Activated CD4-positive, alpha-beta memory T cell treated with anti-CD3 and anti-CD28 coated beads for 36 hours (primary cell): ENCODE measurements at regions not wholly inside any gene's neighbourhood (a gene's known extent, or its start where the extent isn't known, plus 50 kb on each side); places are given as distances from the start of the nearest gene placed in this dataset.

Source experiments
- CTCF ChIA-PET: fragments of 350-600 bp; sonication (Branson Sonifier 250); formaldehyde crosslinking; loops from one replicate; lab custom pipeline; 2021; ENCODE audit warnings: antibody characterized with exemption, inconsistent platforms; lab: Charles Lee
- POLR2A ChIA-PET: fragments of 350-600 bp; sonication (Branson Sonifier 250); formaldehyde crosslinking; loops from one replicate; lab custom pipeline; 2021; ENCODE audit warnings: antibody characterized with exemption; lab: Charles Lee
- DNase-seq: peaks from one replicate; pipeline ENCODE4 v3.0.0-alpha.2; 2020
- H3K27ac Mint-ChIP-seq: one replicate; pipeline ENCODE4 v1.8.0; 2021; ENCODE audit warnings: mixed read lengths
- H3K27me3 Mint-ChIP-seq: one replicate; pipeline ENCODE4 v1.8.0; 2021; ENCODE audit warnings: mixed read lengths
- H3K36me3 Mint-ChIP-seq: one replicate; pipeline ENCODE4 v1.8.0; 2021; ENCODE audit warnings: mixed read lengths
- H3K4me1 Mint-ChIP-seq: one replicate; pipeline ENCODE4 v1.8.0; 2021; ENCODE audit warnings: low read depth, mixed read lengths
- H3K4me3 Mint-ChIP-seq: one replicate; pipeline ENCODE4 v1.8.0; 2021; ENCODE audit warnings: mild to moderate bottlenecking, mixed read lengths
- H3K9me3 Mint-ChIP-seq: one replicate; pipeline ENCODE4 v1.8.0; 2021; ENCODE audit warnings: mixed read lengths
- intact Hi-C: fragments of 100-400 bp; cut with micrococcal nuclease; formaldehyde crosslinking; loops from one replicate; pipeline ENCODE4 v1.15.1; 2023

- ChIA-PET POLR2A (no interaction called here), CTCF (interaction anchor here (1.0 kb wide), 1 partner anchor 10 kb away, joined by 3 read pairs; no protein-coding TSS in a partner anchor)
- Mint-ChIP-seq H3K9me3 (no peaks in the 10 kb centered on the region), H3K4me3 (no peak overlapping the region), H3K27me3 (no peaks in the 10 kb centered on the region), H3K4me1 (no peaks in the 10 kb centered on the region), H3K27ac (no peak overlapping the region), H3K36me3 (no peaks in the 10 kb centered on the region)
- no peak for DNase-seq
- intact Hi-C loops = no loop called here
Measured at GRCh38 chr7:37796138-37796775, 52.1 kb upstream of the NME8 start.
